ENCODE measurements at regions not wholly inside any gene's neighbourhood (a gene's known extent, or its start where the extent isn't known, plus 50 kb on each side); places are given as distances from the start of the nearest gene placed in this dataset.

DNA sequence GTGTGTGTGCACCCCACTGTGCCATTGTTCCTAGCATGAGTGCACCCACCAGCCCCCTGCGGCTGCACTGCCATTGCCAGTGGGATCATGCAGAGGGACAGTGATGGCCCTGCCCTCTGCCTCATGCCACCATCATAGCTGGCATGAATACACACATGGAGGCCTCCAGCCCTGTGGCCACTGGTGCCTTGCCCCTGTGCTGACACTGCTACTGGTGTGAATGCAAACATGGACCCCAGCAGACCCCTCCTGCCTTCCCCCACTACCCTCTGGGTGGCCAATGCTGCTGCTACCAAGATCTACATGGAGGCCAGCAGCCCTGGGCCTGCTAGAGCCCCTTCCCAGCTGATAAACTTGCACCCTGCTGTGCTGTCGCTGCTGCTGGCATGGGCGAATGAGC, 995.5 kb upstream of the GOT2 start:
- no peak for TF ChIP-seq POLR2A (IDR thresholded peaks at IDR 0.05)
- TF ChIP-seq, protein P1, sequence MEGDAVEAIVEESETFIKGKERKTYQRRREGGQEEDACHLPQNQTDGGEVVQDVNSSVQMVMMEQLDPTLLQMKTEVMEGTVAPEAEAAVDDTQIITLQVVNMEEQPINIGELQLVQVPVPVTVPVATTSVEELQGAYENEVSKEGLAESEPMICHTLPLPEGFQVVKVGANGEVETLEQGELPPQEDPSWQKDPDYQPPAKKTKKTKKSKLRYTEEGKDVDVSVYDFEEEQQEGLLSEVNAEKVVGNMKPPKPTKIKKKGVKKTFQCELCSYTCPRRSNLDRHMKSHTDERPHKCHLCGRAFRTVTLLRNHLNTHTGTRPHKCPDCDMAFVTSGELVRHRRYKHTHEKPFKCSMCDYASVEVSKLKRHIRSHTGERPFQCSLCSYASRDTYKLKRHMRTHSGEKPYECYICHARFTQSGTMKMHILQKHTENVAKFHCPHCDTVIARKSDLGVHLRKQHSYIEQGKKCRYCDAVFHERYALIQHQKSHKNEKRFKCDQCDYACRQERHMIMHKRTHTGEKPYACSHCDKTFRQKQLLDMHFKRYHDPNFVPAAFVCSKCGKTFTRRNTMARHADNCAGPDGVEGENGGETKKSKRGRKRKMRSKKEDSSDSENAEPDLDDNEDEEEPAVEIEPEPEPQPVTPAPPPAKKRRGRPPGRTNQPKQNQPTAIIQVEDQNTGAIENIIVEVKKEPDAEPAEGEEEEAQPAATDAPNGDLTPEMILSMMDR (IDR thresholded peaks at IDR 0.05) = no peak
- no peak for TF ChIP-seq EP300 (IDR thresholded peaks at IDR 0.05)

Data from stomach (tissue), 4 donors.